WTC11 (cell line): ENCODE measurements at regions not wholly inside any gene's neighbourhood (a gene's known extent, or its start where the extent isn't known, plus 50 kb on each side); places are given as distances from the start of the nearest gene placed in this dataset.

Source experiments
- ATAC-seq: fragments of 200-7000 bp; cut with Tn5 transposase; 2 replicates; pipeline ENCODE4 v1.10.0; 2021; ENCODE audit warnings: mild to moderate bottlenecking, moderate library complexity
- CTCF ChIA-PET: fragments of 300-600 bp; sonication (Branson Sonifier 250); formaldehyde crosslinking; loops from one replicate; lab custom pipeline; 2021; ENCODE audit warnings: antibody characterized with exemption; lab: Charles Lee
- POLR2A ChIA-PET: fragments of 350-600 bp; sonication (Branson Sonifier 250); formaldehyde crosslinking; loops from one replicate; lab custom pipeline; 2021; ENCODE audit warnings: antibody characterized with exemption; lab: Charles Lee
- DNase-seq: peaks from one replicate; pipeline ENCODE4 v3.0.0; 2021; ENCODE audit warnings: low spot score
- H3K27ac Mint-ChIP-seq: 2 replicates; pipeline ENCODE4 v1.8.0; 2021; ENCODE audit warnings: mixed read lengths
- H3K27me3 Mint-ChIP-seq: 2 replicates; pipeline ENCODE4 v1.8.0; 2021; ENCODE audit warnings: low read depth, mild to moderate bottlenecking, moderate library complexity, mixed read lengths
- H3K36me3 Mint-ChIP-seq: 2 replicates; pipeline ENCODE4 v1.8.0; 2021; ENCODE audit warnings: mixed read lengths
- H3K4me1 Mint-ChIP-seq: 2 replicates; pipeline ENCODE4 v1.8.0; 2022; ENCODE audit warnings: mixed read lengths
- H3K4me3 Mint-ChIP-seq: 2 replicates; pipeline ENCODE4 v1.8.0; 2021; ENCODE audit warnings: mild to moderate bottlenecking, moderate library complexity, mixed read lengths
- H3K9me3 Mint-ChIP-seq: 2 replicates; pipeline ENCODE4 v1.8.0; 2021; ENCODE audit warnings: mixed read lengths
- ESRRA ChIP-seq: sonication (generic); formaldehyde crosslinking; IDR thresholded peaks from 2 replicates; pipeline ENCODE4 v1.8.1; 2022; ENCODE audit warnings: mild to moderate bottlenecking, missing genetic modification reagents, borderline replicate concordance
- ETV6 ChIP-seq: sonication (generic); formaldehyde crosslinking; IDR thresholded peaks from 2 replicates; pipeline ENCODE4 v1.8.1; 2022; ENCODE audit warnings: mild to moderate bottlenecking, missing genetic modification reagents
- GRHL2 ChIP-seq: fragments of 250-450 bp; sonication (Bioruptor Pico); IDR thresholded peaks from 2 replicates; pipeline ENCODE4 v1.8.0; 2022; ENCODE audit warnings: mild to moderate bottlenecking, moderate library complexity; ENCODE audit not compliant: insufficient replicate concordance, severe bottlenecking
- JUN ChIP-seq: sonication (generic); formaldehyde crosslinking; IDR thresholded peaks from 2 replicates; pipeline ENCODE4 v1.8.0; 2023; ENCODE audit warnings: mild to moderate bottlenecking, missing genetic modification reagents
- NFATC4 ChIP-seq: fragments of 250-450 bp; sonication (Bioruptor Pico); IDR thresholded peaks from 2 replicates; pipeline ENCODE4 v1.9.0; 2021; ENCODE audit warnings: mild to moderate bottlenecking
- NFE2L1 ChIP-seq: sonication (generic); formaldehyde crosslinking; IDR thresholded peaks from 2 replicates; pipeline ENCODE4 v1.8.1; 2023; ENCODE audit warnings: missing genetic modification reagents
- OVOL2 ChIP-seq: fragments of 250-450 bp; sonication (Bioruptor Pico); IDR thresholded peaks from 2 replicates; pipeline ENCODE4 v1.9.0; 2021; ENCODE audit warnings: mild to moderate bottlenecking, borderline replicate concordance
- RELA ChIP-seq: sonication (generic); formaldehyde crosslinking; IDR thresholded peaks from 2 replicates; pipeline ENCODE4 v1.8.1; 2022; ENCODE audit warnings: missing genetic modification reagents, mild to moderate bottlenecking, borderline replicate concordance
- SOX15 ChIP-seq: fragments of 250-450 bp; sonication (Bioruptor Pico); IDR thresholded peaks from 2 replicates; pipeline ENCODE4 v1.9.0; 2021; ENCODE audit warnings: mild to moderate bottlenecking
- TP53 ChIP-seq: sonication (generic); formaldehyde crosslinking; IDR thresholded peaks from 2 replicates; pipeline ENCODE4 v1.8.1; 2023; ENCODE audit warnings: mild to moderate bottlenecking, missing genetic modification reagents
- ZNF121 ChIP-seq: sonication (generic); formaldehyde crosslinking; IDR thresholded peaks from 2 replicates; pipeline ENCODE4 v1.8.0; 2023; ENCODE audit warnings: missing genetic modification reagents
- ZNF396 ChIP-seq: fragments of 250-450 bp; sonication (Bioruptor Pico); IDR thresholded peaks from 2 replicates; pipeline ENCODE4 v1.8.0; 2021; ENCODE audit warnings: mild to moderate bottlenecking, moderate library complexity, borderline replicate concordance
- ZNF416 ChIP-seq: fragments of 250-450 bp; sonication (Bioruptor Pico); IDR thresholded peaks from 2 replicates; pipeline ENCODE4 v1.9.0; 2021; ENCODE audit warnings: mild to moderate bottlenecking, inconsistent platforms
- ZNF671 ChIP-seq: fragments of 250-450 bp; sonication (Bioruptor Pico); IDR thresholded peaks from 2 replicates; pipeline ENCODE4 v1.8.0; 2021; ENCODE audit warnings: mild to moderate bottlenecking
- TF ChIP-seq, protein P1 (sequence below): sonication (generic); formaldehyde crosslinking; IDR thresholded peaks from 2 replicates; pipeline ENCODE4 v1.8.1; 2023; ENCODE audit warnings: mild to moderate bottlenecking, missing genetic modification reagents
- TF ChIP-seq, protein P2 (sequence below): fragments of 250-450 bp; sonication (Bioruptor Pico); IDR thresholded peaks from 2 replicates; pipeline ENCODE4 v1.9.0; 2021; ENCODE audit warnings: moderate library complexity, mild to moderate bottlenecking, inconsistent platforms, borderline replicate concordance
- TF ChIP-seq, protein P3 (sequence below): sonication (generic); formaldehyde crosslinking; IDR thresholded peaks from 2 replicates; pipeline ENCODE4 v1.8.1; 2022; ENCODE audit warnings: mild to moderate bottlenecking, moderate library complexity, missing genetic modification reagents
- TF ChIP-seq, protein P4 (sequence below): sonication (generic); formaldehyde crosslinking; IDR thresholded peaks from 2 replicates; pipeline ENCODE4 v1.8.1; 2023; ENCODE audit warnings: mild to moderate bottlenecking, missing genetic modification reagents
- TF ChIP-seq, protein P5 (sequence below): sonication (generic); formaldehyde crosslinking; IDR thresholded peaks from 2 replicates; pipeline ENCODE4 v1.8.1; 2023; ENCODE audit warnings: mild to moderate bottlenecking, missing genetic modification reagents, borderline replicate concordance
- TF ChIP-seq, protein P6 (sequence below): sonication (generic); formaldehyde crosslinking; IDR thresholded peaks from 2 replicates; pipeline ENCODE4 v1.8.0; 2022; ENCODE audit warnings: mild to moderate bottlenecking, missing genetic modification reagents
- TF ChIP-seq, protein P7 (sequence below): sonication (generic); formaldehyde crosslinking; IDR thresholded peaks from 2 replicates; pipeline ENCODE4 v1.8.1; 2022; ENCODE audit warnings: mild to moderate bottlenecking, missing genetic modification reagents, moderate library complexity, borderline replicate concordance
- TF ChIP-seq, protein P8 (sequence below): sonication (generic); formaldehyde crosslinking; IDR thresholded peaks from 2 replicates; pipeline ENCODE4 v1.8.0; 2022; ENCODE audit warnings: mild to moderate bottlenecking, missing genetic modification reagents

DNA sequence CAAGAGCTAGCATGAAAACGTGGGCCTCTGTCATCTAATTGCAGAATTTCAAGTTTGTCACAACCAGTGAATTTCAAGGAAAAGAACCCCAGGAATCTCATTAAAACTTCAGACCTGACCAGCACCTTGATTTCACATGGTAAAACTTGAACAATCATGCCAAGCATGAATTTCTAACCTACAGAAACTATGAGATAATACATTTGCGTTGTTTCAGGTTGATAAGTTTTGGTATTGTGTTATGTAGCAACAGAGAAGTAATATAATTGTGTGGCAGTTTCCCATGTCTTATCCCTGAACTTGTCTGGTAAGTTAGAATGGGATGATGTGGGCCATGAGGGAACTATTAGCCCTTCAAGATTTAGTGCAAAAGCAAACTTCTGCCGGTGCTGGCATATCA lies 530.1 kb downstream of the ANKRD7 start (continued):
- TF ChIP-seq, protein P1, sequence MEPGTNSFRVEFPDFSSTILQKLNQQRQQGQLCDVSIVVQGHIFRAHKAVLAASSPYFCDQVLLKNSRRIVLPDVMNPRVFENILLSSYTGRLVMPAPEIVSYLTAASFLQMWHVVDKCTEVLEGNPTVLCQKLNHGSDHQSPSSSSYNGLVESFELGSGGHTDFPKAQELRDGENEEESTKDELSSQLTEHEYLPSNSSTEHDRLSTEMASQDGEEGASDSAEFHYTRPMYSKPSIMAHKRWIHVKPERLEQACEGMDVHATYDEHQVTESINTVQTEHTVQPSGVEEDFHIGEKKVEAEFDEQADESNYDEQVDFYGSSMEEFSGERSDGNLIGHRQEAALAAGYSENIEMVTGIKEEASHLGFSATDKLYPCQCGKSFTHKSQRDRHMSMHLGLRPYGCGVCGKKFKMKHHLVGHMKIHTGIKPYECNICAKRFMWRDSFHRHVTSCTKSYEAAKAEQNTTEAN (CRISPR knock-in tag), result no peak
- TF ChIP-seq NFE2L1 (CRISPR knock-in tag) (no peak), ZNF671 (CRISPR knock-in tag) (no peak), NFATC4 (CRISPR knock-in tag) (no peak), SOX15 (CRISPR knock-in tag) (no peak), ZNF416 (CRISPR knock-in tag) (no peak), ZNF396 (no peak), GRHL2 (CRISPR knock-in tag) (no peak), ETV6 (CRISPR knock-in tag) (no peak)
- TF ChIP-seq, protein P2, sequence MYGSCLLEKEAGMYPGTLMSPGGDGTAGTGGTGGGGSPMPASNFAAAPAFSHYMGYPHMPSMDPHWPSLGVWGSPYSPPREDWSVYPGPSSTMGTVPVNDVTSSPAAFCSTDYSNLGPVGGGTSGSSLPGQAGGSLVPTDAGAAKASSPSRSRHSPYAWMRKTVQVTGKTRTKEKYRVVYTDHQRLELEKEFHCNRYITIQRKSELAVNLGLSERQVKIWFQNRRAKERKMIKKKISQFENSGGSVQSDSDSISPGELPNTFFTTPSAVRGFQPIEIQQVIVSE (CRISPR knock-in tag), result no peak
- TF ChIP-seq, protein P3, sequence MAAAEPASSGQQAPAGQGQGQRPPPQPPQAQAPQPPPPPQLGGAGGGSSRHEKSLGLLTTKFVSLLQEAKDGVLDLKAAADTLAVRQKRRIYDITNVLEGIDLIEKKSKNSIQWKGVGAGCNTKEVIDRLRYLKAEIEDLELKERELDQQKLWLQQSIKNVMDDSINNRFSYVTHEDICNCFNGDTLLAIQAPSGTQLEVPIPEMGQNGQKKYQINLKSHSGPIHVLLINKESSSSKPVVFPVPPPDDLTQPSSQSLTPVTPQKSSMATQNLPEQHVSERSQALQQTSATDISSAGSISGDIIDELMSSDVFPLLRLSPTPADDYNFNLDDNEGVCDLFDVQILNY (CRISPR knock-in tag), result no peak
- TF ChIP-seq, protein P4, sequence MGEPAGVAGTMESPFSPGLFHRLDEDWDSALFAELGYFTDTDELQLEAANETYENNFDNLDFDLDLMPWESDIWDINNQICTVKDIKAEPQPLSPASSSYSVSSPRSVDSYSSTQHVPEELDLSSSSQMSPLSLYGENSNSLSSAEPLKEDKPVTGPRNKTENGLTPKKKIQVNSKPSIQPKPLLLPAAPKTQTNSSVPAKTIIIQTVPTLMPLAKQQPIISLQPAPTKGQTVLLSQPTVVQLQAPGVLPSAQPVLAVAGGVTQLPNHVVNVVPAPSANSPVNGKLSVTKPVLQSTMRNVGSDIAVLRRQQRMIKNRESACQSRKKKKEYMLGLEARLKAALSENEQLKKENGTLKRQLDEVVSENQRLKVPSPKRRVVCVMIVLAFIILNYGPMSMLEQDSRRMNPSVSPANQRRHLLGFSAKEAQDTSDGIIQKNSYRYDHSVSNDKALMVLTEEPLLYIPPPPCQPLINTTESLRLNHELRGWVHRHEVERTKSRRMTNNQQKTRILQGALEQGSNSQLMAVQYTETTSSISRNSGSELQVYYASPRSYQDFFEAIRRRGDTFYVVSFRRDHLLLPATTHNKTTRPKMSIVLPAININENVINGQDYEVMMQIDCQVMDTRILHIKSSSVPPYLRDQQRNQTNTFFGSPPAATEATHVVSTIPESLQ (CRISPR knock-in tag), result no peak

DNA sequence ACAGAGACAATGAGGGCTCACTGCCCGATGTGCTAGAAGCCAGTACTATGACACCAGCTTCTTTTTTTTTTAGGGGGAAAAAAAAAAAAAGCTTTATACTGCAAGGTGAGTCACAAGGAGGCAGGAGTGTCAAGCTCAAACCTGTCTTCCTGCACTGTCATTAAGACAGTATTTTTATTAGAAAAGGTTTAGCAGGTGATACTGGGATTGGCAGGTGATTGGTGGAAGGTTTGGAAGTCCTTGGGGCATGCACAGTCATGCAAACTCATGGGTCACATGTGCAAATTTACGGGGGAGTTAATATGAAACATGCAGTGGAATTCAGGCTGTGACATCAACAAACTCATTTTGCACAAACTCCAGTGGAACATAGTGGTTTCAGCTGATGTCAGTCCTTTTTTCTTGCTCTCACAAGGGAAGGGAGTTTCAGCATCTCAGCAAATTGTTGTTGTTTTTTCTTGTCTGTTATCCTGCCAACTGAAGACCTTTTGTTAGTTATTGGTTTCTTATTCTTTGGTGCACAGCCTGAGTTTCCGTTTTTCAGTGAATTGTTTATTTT lies 530.6 kb downstream of the ANKRD7 start:
- ATAC-seq (no peak), DNase-seq (no peak)
- Mint-ChIP-seq H3K4me3 (no peak overlapping the region), H3K9me3 (no peaks in the 10 kb centered on the region), H3K36me3 (no peaks in the 10 kb centered on the region), H3K27me3 (no peaks in the 10 kb centered on the region), H3K27ac (no peak overlapping the region; the same call in 1 of the 2 replicates), H3K4me1 (0 out of 2 replicates have a peak, but pooled peaks cover 3% of the 10 kb centered on the region)
- TF ChIP-seq, protein P5, sequence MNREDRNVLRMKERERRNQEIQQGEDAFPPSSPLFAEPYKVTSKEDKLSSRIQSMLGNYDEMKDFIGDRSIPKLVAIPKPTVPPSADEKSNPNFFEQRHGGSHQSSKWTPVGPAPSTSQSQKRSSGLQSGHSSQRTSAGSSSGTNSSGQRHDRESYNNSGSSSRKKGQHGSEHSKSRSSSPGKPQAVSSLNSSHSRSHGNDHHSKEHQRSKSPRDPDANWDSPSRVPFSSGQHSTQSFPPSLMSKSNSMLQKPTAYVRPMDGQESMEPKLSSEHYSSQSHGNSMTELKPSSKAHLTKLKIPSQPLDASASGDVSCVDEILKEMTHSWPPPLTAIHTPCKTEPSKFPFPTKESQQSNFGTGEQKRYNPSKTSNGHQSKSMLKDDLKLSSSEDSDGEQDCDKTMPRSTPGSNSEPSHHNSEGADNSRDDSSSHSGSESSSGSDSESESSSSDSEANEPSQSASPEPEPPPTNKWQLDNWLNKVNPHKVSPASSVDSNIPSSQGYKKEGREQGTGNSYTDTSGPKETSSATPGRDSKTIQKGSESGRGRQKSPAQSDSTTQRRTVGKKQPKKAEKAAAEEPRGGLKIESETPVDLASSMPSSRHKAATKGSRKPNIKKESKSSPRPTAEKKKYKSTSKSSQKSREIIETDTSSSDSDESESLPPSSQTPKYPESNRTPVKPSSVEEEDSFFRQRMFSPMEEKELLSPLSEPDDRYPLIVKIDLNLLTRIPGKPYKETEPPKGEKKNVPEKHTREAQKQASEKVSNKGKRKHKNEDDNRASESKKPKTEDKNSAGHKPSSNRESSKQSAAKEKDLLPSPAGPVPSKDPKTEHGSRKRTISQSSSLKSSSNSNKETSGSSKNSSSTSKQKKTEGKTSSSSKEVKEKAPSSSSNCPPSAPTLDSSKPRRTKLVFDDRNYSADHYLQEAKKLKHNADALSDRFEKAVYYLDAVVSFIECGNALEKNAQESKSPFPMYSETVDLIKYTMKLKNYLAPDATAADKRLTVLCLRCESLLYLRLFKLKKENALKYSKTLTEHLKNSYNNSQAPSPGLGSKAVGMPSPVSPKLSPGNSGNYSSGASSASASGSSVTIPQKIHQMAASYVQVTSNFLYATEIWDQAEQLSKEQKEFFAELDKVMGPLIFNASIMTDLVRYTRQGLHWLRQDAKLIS (CRISPR knock-in tag), result no peak
- no peak for TF ChIP-seq OVOL2 (CRISPR knock-in tag)
- TF ChIP-seq, protein P6, sequence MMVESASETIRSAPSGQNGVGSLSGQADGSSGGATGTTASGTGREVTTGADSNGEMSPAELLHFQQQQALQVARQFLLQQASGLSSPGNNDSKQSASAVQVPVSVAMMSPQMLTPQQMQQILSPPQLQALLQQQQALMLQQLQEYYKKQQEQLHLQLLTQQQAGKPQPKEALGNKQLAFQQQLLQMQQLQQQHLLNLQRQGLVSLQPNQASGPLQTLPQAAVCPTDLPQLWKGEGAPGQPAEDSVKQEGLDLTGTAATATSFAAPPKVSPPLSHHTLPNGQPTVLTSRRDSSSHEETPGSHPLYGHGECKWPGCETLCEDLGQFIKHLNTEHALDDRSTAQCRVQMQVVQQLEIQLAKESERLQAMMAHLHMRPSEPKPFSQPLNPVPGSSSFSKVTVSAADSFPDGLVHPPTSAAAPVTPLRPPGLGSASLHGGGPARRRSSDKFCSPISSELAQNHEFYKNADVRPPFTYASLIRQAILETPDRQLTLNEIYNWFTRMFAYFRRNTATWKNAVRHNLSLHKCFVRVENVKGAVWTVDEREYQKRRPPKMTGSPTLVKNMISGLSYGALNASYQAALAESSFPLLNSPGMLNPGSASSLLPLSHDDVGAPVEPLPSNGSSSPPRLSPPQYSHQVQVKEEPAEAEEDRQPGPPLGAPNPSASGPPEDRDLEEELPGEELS (CRISPR knock-in tag), result no peak
- TF ChIP-seq, protein P4 (CRISPR knock-in tag), result no peak
- TF ChIP-seq, protein P7, sequence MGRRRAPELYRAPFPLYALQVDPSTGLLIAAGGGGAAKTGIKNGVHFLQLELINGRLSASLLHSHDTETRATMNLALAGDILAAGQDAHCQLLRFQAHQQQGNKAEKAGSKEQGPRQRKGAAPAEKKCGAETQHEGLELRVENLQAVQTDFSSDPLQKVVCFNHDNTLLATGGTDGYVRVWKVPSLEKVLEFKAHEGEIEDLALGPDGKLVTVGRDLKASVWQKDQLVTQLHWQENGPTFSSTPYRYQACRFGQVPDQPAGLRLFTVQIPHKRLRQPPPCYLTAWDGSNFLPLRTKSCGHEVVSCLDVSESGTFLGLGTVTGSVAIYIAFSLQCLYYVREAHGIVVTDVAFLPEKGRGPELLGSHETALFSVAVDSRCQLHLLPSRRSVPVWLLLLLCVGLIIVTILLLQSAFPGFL (CRISPR knock-in tag), result no peak
- no peak for TF ChIP-seq JUN
- TF ChIP-seq RELA (CRISPR knock-in tag), result no peak
- no peak for TF ChIP-seq ESRRA
- TF ChIP-seq, protein P8, sequence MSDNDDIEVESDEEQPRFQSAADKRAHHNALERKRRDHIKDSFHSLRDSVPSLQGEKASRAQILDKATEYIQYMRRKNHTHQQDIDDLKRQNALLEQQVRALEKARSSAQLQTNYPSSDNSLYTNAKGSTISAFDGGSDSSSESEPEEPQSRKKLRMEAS (CRISPR knock-in tag), result no peak
- TF ChIP-seq TP53 (CRISPR knock-in tag), result no peak
- TF ChIP-seq ZNF121 (CRISPR knock-in tag), result no peak
- CTCF ChIA-PET, result interaction anchor here (0.6 kb wide), 2 partner anchors 16 to 421 kb away, joined by 3 to 5 read pairs; no protein-coding TSS in a partner anchor
- POLR2A ChIA-PET, result no interaction called here
